ENCODE measurements at regions not wholly inside any gene's neighbourhood (a gene's known extent, or its start where the extent isn't known, plus 50 kb on each side); places are given as distances from the start of the nearest gene placed in this dataset.

GRCh38 chr2:150944315-150944714 is 317.3 kb downstream of the RBM43 start:
- no peak overlapping the region for H3K27ac ChIP-seq
- TF ChIP-seq POLR2A (IDR thresholded peaks at IDR 0.05) (no peak), CTCF (IDR thresholded peaks at IDR 0.05) (no peak)
- H3K36me3 ChIP-seq = no peaks in the 10 kb centered on the region
- no peak overlapping the region for H3K4me3 ChIP-seq
- DNase-seq = no peak
- no peaks in the 10 kb centered on the region for H3K4me1 ChIP-seq
- no peaks in the 10 kb centered on the region for H3K27me3 ChIP-seq
- no peaks in the 10 kb centered on the region for H3K9me3 ChIP-seq

DNA sequence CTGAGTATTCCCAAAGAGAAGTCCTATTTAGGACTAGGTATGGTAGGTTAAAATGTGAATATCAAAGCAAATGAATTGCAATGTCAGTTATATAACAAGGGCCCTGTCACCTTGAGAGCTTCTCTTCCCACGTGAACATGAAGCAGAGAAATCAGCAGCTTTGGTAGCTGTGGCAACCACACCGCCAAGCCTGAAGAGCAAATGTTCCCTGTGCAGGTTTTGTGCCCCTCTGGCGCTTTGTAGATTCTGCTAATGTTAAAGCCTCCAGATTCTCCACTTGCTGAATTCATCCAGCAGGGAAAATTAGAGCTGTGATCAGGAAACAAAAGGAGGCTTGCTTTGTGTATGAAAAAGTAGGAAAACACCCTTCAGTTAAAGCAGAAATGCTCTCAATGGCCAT is 322.6 kb downstream of the RBM43 start:
- Histone ChIP-seq H3K4me1 (no peaks in the 10 kb centered on the region), H3K4me3 (no peak overlapping the region), H3K27ac (no peak overlapping the region), H3K9me3 (no peaks in the 10 kb centered on the region), H3K36me3 (no peaks in the 10 kb centered on the region), H3K27me3 (no peaks in the 10 kb centered on the region)
- no peak for DNase-seq
- no peak for TF ChIP-seq POLR2A (IDR thresholded peaks at IDR 0.05)
- no peak for TF ChIP-seq CTCF (IDR thresholded peaks at IDR 0.05)

GRCh38 chr2:150938527-150938926 is 323.1 kb downstream of the RBM43 start:
- no peak overlapping the region for H3K4me3 ChIP-seq
- no peaks in the 10 kb centered on the region for H3K36me3 ChIP-seq
- no peaks in the 10 kb centered on the region for H3K4me1 ChIP-seq
- DNase-seq = no peak
- TF ChIP-seq POLR2A (IDR thresholded peaks at IDR 0.05) = no peak
- no peak for TF ChIP-seq CTCF (IDR thresholded peaks at IDR 0.05)
- no peaks in the 10 kb centered on the region for H3K9me3 ChIP-seq
- H3K27me3 ChIP-seq = no peaks in the 10 kb centered on the region
- H3K27ac ChIP-seq = no peak overlapping the region

GRCh38 chr2:150937030-150937429 is 324.6 kb downstream of the RBM43 start:
- TF ChIP-seq CTCF (IDR thresholded peaks at IDR 0.05) (no peak), POLR2A (IDR thresholded peaks at IDR 0.05) (no peak)
- no peaks in the 10 kb centered on the region for H3K9me3 ChIP-seq
- no peaks in the 10 kb centered on the region for H3K4me1 ChIP-seq
- no peaks in the 10 kb centered on the region for H3K36me3 ChIP-seq
- H3K27ac ChIP-seq = no peak overlapping the region
- no peaks in the 10 kb centered on the region for H3K27me3 ChIP-seq
- no peak for DNase-seq
- H3K4me3 ChIP-seq = no peak overlapping the region

GRCh38 chr2:150931451-150931850 is 330.2 kb downstream of the RBM43 start:
- H3K4me1 ChIP-seq = no peaks in the 10 kb centered on the region
- no peaks in the 10 kb centered on the region for H3K27me3 ChIP-seq
- H3K9me3 ChIP-seq = no peaks in the 10 kb centered on the region
- no peak for TF ChIP-seq POLR2A (IDR thresholded peaks at IDR 0.05)
- no peak for TF ChIP-seq CTCF (IDR thresholded peaks at IDR 0.05)
- no peak for DNase-seq
- no peak overlapping the region for H3K4me3 ChIP-seq
- no peak overlapping the region for H3K27ac ChIP-seq
- no peaks in the 10 kb centered on the region for H3K36me3 ChIP-seq

- Histone ChIP-seq H3K4me1 (no peaks in the 10 kb centered on the region), H3K4me3 (no peak overlapping the region), H3K27me3 (no peaks in the 10 kb centered on the region), H3K36me3 (no peaks in the 10 kb centered on the region), H3K9me3 (no peaks in the 10 kb centered on the region), H3K27ac (no peak overlapping the region)
- no peak for TF ChIP-seq CTCF (IDR thresholded peaks at IDR 0.05)
- no peak for TF ChIP-seq POLR2A (IDR thresholded peaks at IDR 0.05)
- no peak for DNase-seq
These were observed 336.1 kb downstream of the RBM43 start for GRCh38 chr2:150925611-150926010.
